K562 (cell line): ENCODE measurements at regions not wholly inside any gene's neighbourhood (a gene's known extent, or its start where the extent isn't known, plus 50 kb on each side); places are given as distances from the start of the nearest gene placed in this dataset.
A peak's percentile ranks its signal among the peaks of the same experiment; 100 is the strongest.

Experiments used
- ATAC-seq: fragments of 200-7000 bp; cut with Tn5 transposase; 3 replicates; pipeline ENCODE4 v1.9.1; 2020; ENCODE audit warnings: moderate library complexity
- BruUV-seq: library from RNA; stranded (reverse); fragments of 400-500 nt; replicated peaks from 2 replicates; lab custom pipeline; 2021; lab: Mats Ljungman, UMichigan
- CTCF ChIA-PET: fragments of 300-600 bp; formaldehyde crosslinking; extraction: SDS; loops from one replicate; lab custom pipeline; 2021; ENCODE audit warnings: low intra/inter-chr PET ratio; lab: Yijun Ruan, JAX
- POLR2A ChIA-PET: fragments of 300-600, 350-650 bp; sonication (Branson Sonifier 250); formaldehyde crosslinking; extraction: SDS; loops from one replicate; lab custom pipeline; 2021; ENCODE audit warnings: antibody characterized with exemption, inconsistent platforms; lab: Yijun Ruan, JAX
- DNase-seq, 4 experiments: peaks; one replicate each; pipeline versions ENCODE4 v3.0.0 to v3.0.0-alpha.2; 2011 to 2018; ENCODE audit warnings: low spot score in 3 of 4, mixed read lengths in 3 of 4; ENCODE audit errors: extremely low read depth in 1 of 4
- FAIRE-seq: peaks from 2 replicates; lab custom pipeline; 2011; peaks lifted over from hg19 to GRCh38; lab: Jason Lieb, UNC
- H2AFZ ChIP-seq: 2 replicates; pipeline ENCODE4 v1.6.0; 2011; ENCODE audit warnings: low read depth, low read length, control low read depth, inconsistent platforms
- H3K27ac ChIP-seq: fragments of 200-600 bp; 3 replicates; pipeline ENCODE4 v1.8.0; 2011; ENCODE audit warnings: low read depth, mild to moderate bottlenecking, control low read depth, inconsistent platforms, low read length, moderate library complexity, mixed read lengths; ENCODE audit errors: extremely low read depth
- H3K27me3 ChIP-seq, 2 experiments: fragments of 300-600 bp in 1 of 2; 2 replicates in 1 of 2; 3 replicates in 1 of 2; pipeline versions ENCODE4 v1.6.0 to v1.8.0; 2011; ENCODE audit warnings: inconsistent platforms in 2 of 2, low read length in 2 of 2, mild to moderate bottlenecking in 1 of 2, mixed read lengths in 1 of 2, moderate library complexity in 1 of 2; ENCODE audit not compliant: control insufficient read depth in 2 of 2, insufficient read depth in 2 of 2
- H3K36me3 ChIP-seq: fragments of 300-600 bp; 3 replicates; pipeline ENCODE4 v1.8.0; 2011; ENCODE audit warnings: mild to moderate bottlenecking, low read length, inconsistent platforms; ENCODE audit not compliant: control insufficient read depth, insufficient read depth
- H3K4me1 ChIP-seq, 2 experiments: fragments of 200-600 bp in 1 of 2; replicated peaks in 1 of 2; 2 replicates in 1 of 2; 3 replicates in 1 of 2; pipeline versions ENCODE4 v1.5.1 to v1.8.0; 2011; ENCODE audit warnings: inconsistent platforms in 2 of 2, low read length in 2 of 2, mild to moderate bottlenecking in 1 of 2, mixed read lengths in 1 of 2, moderate library complexity in 1 of 2; ENCODE audit not compliant: control insufficient read depth in 2 of 2, insufficient read depth in 2 of 2
- H3K4me2 ChIP-seq: 2 replicates; pipeline ENCODE4 v1.6.1; 2011; ENCODE audit warnings: low read length, control low read depth, inconsistent platforms, mixed read lengths; ENCODE audit not compliant: insufficient read depth
- H3K4me3 ChIP-seq: fragments of 200-600 bp; sonication (generic), shearing (Covaris generic); 2 replicates; pipeline ENCODE4 v1.5.1; 2016; ENCODE audit warnings: control low read depth, inconsistent platforms
- H3K79me2 ChIP-seq: fragments of 200-600 bp; 3 replicates; pipeline ENCODE4 v1.8.0; 2011; ENCODE audit warnings: low read length, inconsistent platforms; ENCODE audit not compliant: control insufficient read depth, insufficient read depth
- H3K9ac ChIP-seq, 2 experiments: 2 replicates each; pipeline versions ENCODE4 v1.6.0 to v1.6.1; 2011; ENCODE audit warnings: low read depth in 2 of 2, low read length in 2 of 2, control low read depth in 1 of 2, inconsistent platforms in 1 of 2, mild to moderate bottlenecking in 1 of 2, mixed read lengths in 1 of 2; ENCODE audit not compliant: insufficient read depth in 1 of 2
- H3K9me1 ChIP-seq: one replicate; pipeline ENCODE4 v1.6.0; 2011; ENCODE audit warnings: inconsistent platforms, mild to moderate bottlenecking, low read length, moderate library complexity; ENCODE audit not compliant: control insufficient read depth, insufficient read depth
- H3K9me3 ChIP-seq: replicated peaks from 2 replicates; pipeline ENCODE4 v1.5.1; 2011; ENCODE audit warnings: low read depth, low read length, inconsistent platforms; ENCODE audit not compliant: control insufficient read depth, insufficient read depth
- H4K20me1 ChIP-seq: replicated peaks from 2 replicates; pipeline ENCODE4 v1.6.1; 2011; ENCODE audit warnings: low read length, inconsistent platforms, mixed read lengths; ENCODE audit not compliant: control insufficient read depth, insufficient read depth
- CHD7 ChIP-seq: fragments of 200-600 bp; sonication (generic); IDR thresholded peaks from one replicate; pipeline ENCODE4 v1.6.1; 2012; ENCODE audit warnings: mild to moderate bottlenecking, low read depth, low read length, inconsistent platforms
- MAFF ChIP-seq: IDR thresholded peaks from 2 replicates; pipeline ENCODE4 v1.6.1; 2012; ENCODE audit warnings: low read length, improper control_type of control experiment
- MAFG ChIP-seq: fragments of 450-650 bp; conservative IDR thresholded peaks from 2 replicates; pipeline ENCODE4 v1.6.1; 2016; ENCODE audit warnings: missing genetic modification characterization, missing compliant biosample characterization
- MAFK ChIP-seq: IDR thresholded peaks from 2 replicates; pipeline ENCODE4 v1.6.1; 2011; ENCODE audit warnings: low read length, improper control_type of control experiment
- ZNF316 ChIP-seq: fragments of 450-650 bp; IDR thresholded peaks from 2 replicates; pipeline ENCODE4 v1.6.1; 2016
- WGBS: fragments of 100-300 bp; shearing (Covaris generic); methylation state at CpG from one replicate; pipeline ENCODE4 v1.1.6; 2016; ENCODE audit warnings: low coverage, mixed read lengths; ENCODE audit not compliant: insufficient coverage; ENCODE audit errors: missing lambda C conversion rate; 5-methylcytosine and 5-hydroxymethylcytosine counted together
- in situ Hi-C: fragments of 300-500 bp; cut with MboI; formaldehyde crosslinking; loops from 4 replicates; pipeline ENCODE4 v1.15.0; 2018; ENCODE audit warnings: inconsistent platforms, mixed read lengths
- intact Hi-C: fragments of 100-400 bp; cut with micrococcal nuclease; formaldehyde crosslinking; loops from 2 replicates; pipeline ENCODE4 v1.14.2; 2022

- no peaks in the 10 kb centered on the region for H3K27me3 ChIP-seq
- H3K9ac ChIP-seq, result no peak overlapping the region
- no peak for DNase-seq
- WGBS, result 0% methylated on average over 1 of the region's 1 CpG
- no peak overlapping the region for H3K4me2 ChIP-seq
- no peak overlapping the region for H2AFZ ChIP-seq
- no peaks in the 10 kb centered on the region for H3K36me3 ChIP-seq
- no peaks in the 10 kb centered on the region for H3K79me2 ChIP-seq
- no peaks in the 10 kb centered on the region for H3K9me1 ChIP-seq
- FAIRE-seq, result no peak
- no peak overlapping the region for H3K4me3 ChIP-seq
- H3K9me3 ChIP-seq, result no peaks in the 10 kb centered on the region
- ChIA-PET POLR2A (no interaction called here), CTCF (no interaction called here)
- no peak for ATAC-seq
- no TSS peak for BruUV-seq
- H4K20me1 ChIP-seq, result no peaks in the 10 kb centered on the region
- 0 out of 2 replicates have a peak, but pooled peaks have one; percentile 11 for TF ChIP-seq MAFG (tag)
- TF ChIP-seq MAFF, result peak; percentile 63
- no peak for TF ChIP-seq CHD7
- peak; percentile 36; the same call in 1 of the 2 replicates for TF ChIP-seq ZNF316
- TF ChIP-seq MAFK, result peak; percentile 49; the same call in 1 of the 2 replicates
- H3K4me1 ChIP-seq, result no peaks in the 10 kb centered on the region
- in situ Hi-C loops, result no loop called here
- intact Hi-C loops, result no loop called here
- no peak overlapping the region for H3K27ac ChIP-seq
Measured at GRCh38 chr5:22916393-22916792, 63.2 kb upstream of the CDH12 start.
